CD4-positive, alpha-beta memory T cell (primary cell): ENCODE measurements at regions not wholly inside any gene's neighbourhood (a gene's known extent, or its start where the extent isn't known, plus 50 kb on each side); places are given as distances from the start of the nearest gene placed in this dataset.

ENCODE experiments used
- CTCF ChIA-PET: fragments of 350-600 bp; sonication (Branson Sonifier 250); formaldehyde crosslinking; loops from one replicate; lab custom pipeline; 2021; ENCODE audit warnings: inconsistent platforms; ENCODE audit not compliant: partially characterized antibody; lab: Charles Lee
- POLR2A ChIA-PET: fragments of 350-600 bp; sonication (Branson Sonifier 250); formaldehyde crosslinking; loops from one replicate; lab custom pipeline; 2021; ENCODE audit not compliant: partially characterized antibody; lab: Charles Lee
- DNase-seq, 5 donors: peaks; one replicate each; pipeline versions ENCODE4 v3.0.0 to v3.0.0-alpha.2; 2020 to 2022; ENCODE audit warnings: mixed read lengths in 1 of 5
- H3K27ac ChIP-seq: one replicate; pipeline ENCODE4 v1.7.0; 2013; ENCODE audit warnings: low read depth, low read length
- H3K27me3 ChIP-seq: 2 replicates; pipeline ENCODE4 v1.7.0; 2013; ENCODE audit warnings: mild to moderate bottlenecking, low read length, moderate library complexity; ENCODE audit not compliant: insufficient read depth
- H3K36me3 ChIP-seq: 2 replicates; pipeline ENCODE4 v1.7.0; 2013; ENCODE audit warnings: mild to moderate bottlenecking, low read length, moderate library complexity; ENCODE audit not compliant: insufficient read depth
- H3K4me1 ChIP-seq: 2 replicates; pipeline ENCODE4 v1.7.0; 2013; ENCODE audit warnings: mild to moderate bottlenecking, low read length, moderate library complexity; ENCODE audit not compliant: insufficient read depth
- H3K4me3 ChIP-seq, 2 donors: one replicate each; pipeline ENCODE4 v1.7.0; 2013; ENCODE audit warnings: low read length in 2 of 2, mild to moderate bottlenecking in 1 of 2
- H3K9me3 ChIP-seq, 2 donors: one replicate each; pipeline ENCODE4 v1.7.0; 2013; ENCODE audit warnings: low read length in 2 of 2, control low read depth in 1 of 2; ENCODE audit not compliant: control insufficient read depth in 1 of 2
- H3K27ac Mint-ChIP-seq, 7 donors: one replicate each; pipeline ENCODE4 v1.8.0; 2020 to 2021; ENCODE audit warnings: mixed read lengths in 7 of 7, mild to moderate bottlenecking in 6 of 7, inconsistent platforms in 3 of 7, moderate library complexity in 3 of 7
- H3K27me3 Mint-ChIP-seq, 2 donors: one replicate each; pipeline ENCODE4 v1.8.0; 2020 to 2021; ENCODE audit warnings: mixed read lengths in 2 of 2
- H3K36me3 Mint-ChIP-seq, 2 donors: one replicate each; pipeline ENCODE4 v1.8.0; 2020 to 2021; ENCODE audit warnings: mixed read lengths in 2 of 2, inconsistent platforms in 1 of 2, mild to moderate bottlenecking in 1 of 2
- H3K4me1 Mint-ChIP-seq, 4 donors: one replicate each; pipeline ENCODE4 v1.8.0; 2020 to 2021; ENCODE audit warnings: mixed read lengths in 4 of 4, mild to moderate bottlenecking in 1 of 4
- H3K4me3 Mint-ChIP-seq, 8 donors: one replicate each; pipeline ENCODE4 v1.8.0; 2020 to 2021; ENCODE audit warnings: mixed read lengths in 8 of 8, mild to moderate bottlenecking in 7 of 8, moderate library complexity in 6 of 8, inconsistent platforms in 3 of 8
- H3K9me3 Mint-ChIP-seq, 8 donors: one replicate each; pipeline ENCODE4 v1.8.0; 2020 to 2021; ENCODE audit warnings: mixed read lengths in 8 of 8, mild to moderate bottlenecking in 5 of 8, inconsistent platforms in 3 of 8, moderate library complexity in 1 of 8
- intact Hi-C: fragments of 100-400 bp; cut with micrococcal nuclease; formaldehyde crosslinking; loops from one replicate; pipeline ENCODE4 v1.15.1; 2023

GRCh38 chr12:22925623-22926022, 300.7 kb downstream of the ETNK1 start:
- POLR2A ChIA-PET = no interaction called here
- Mint-ChIP-seq H3K4me1 (no peaks in the 10 kb centered on the region), H3K9me3 (peaks cover 0 to 4% (median 0%) of the 10 kb centered on the region in 8 donors), H3K27ac (no peak overlapping the region), H3K27me3 (no peaks in the 10 kb centered on the region), H3K4me3 (no peak overlapping the region), H3K36me3 (no peaks in the 10 kb centered on the region)
- intact Hi-C loops = no loop called here
- Histone ChIP-seq H3K27ac (no peak overlapping the region), H3K4me1 (no peaks in the 10 kb centered on the region), H3K4me3 (no peak overlapping the region), H3K36me3 (no peaks in the 10 kb centered on the region), H3K9me3 (no peaks in the 10 kb centered on the region), H3K27me3 (no peaks in the 10 kb centered on the region)
- CTCF ChIA-PET = no interaction called here
- no peak for DNase-seq

DNA sequence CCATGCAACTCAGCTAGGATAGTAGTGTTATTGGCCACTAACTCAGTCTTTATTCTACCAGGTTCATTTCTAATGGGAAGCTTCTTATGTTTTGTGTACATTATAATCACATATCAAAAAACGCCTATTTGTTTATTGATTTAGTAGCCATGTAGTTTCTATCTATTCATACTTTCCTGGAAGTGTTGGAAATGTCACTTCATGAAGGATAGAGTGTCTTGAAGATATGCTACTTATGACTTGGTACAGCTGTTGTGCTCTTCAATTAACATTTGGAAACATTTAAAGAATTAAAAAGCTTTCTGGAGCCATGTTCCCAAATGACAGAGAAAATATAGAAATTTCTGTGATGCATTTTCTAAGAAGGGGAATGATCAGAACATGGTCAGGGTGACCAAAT, 307.5 kb downstream of the ETNK1 start:
- no peaks in the 10 kb centered on the region for H3K36me3 ChIP-seq
- intact Hi-C loops = no loop called here
- POLR2A ChIA-PET = no interaction called here
- H3K27ac ChIP-seq = no peak overlapping the region
- no peak for DNase-seq
- no peak overlapping the region for H3K27ac Mint-ChIP-seq
- peaks cover 0 to 3% (median 0%) of the 10 kb centered on the region in 8 donors for H3K9me3 Mint-ChIP-seq
- no peak overlapping the region for H3K4me3 Mint-ChIP-seq
- H3K27me3 ChIP-seq = no peaks in the 10 kb centered on the region
- no peaks in the 10 kb centered on the region for H3K9me3 ChIP-seq
- peaks cover 0 to 2% of the 10 kb centered on the region in 2 donors for H3K27me3 Mint-ChIP-seq
- H3K36me3 Mint-ChIP-seq = no peaks in the 10 kb centered on the region
- no peaks in the 10 kb centered on the region for H3K4me1 Mint-ChIP-seq
- H3K4me1 ChIP-seq = no peaks in the 10 kb centered on the region
- CTCF ChIA-PET = no interaction called here
- H3K4me3 ChIP-seq = no peak overlapping the region

GRCh38 chr12:22935090-22935489, 310.1 kb downstream of the ETNK1 start:
- Mint-ChIP-seq H3K27ac (no peak overlapping the region), H3K4me3 (no peak overlapping the region), H3K4me1 (no peaks in the 10 kb centered on the region), H3K36me3 (no peaks in the 10 kb centered on the region), H3K27me3 (peaks cover 0 to 2% of the 10 kb centered on the region in 2 donors), H3K9me3 (peaks cover 0 to 4% (median 1%) of the 10 kb centered on the region in 8 donors)
- H3K4me1 ChIP-seq = no peaks in the 10 kb centered on the region
- no peaks in the 10 kb centered on the region for H3K36me3 ChIP-seq
- no peak overlapping the region for H3K4me3 ChIP-seq
- CTCF ChIA-PET = no interaction called here
- H3K27ac ChIP-seq = no peak overlapping the region
- no peaks in the 10 kb centered on the region for H3K9me3 ChIP-seq
- DNase-seq = no peak
- intact Hi-C loops = no loop called here
- no peaks in the 10 kb centered on the region for H3K27me3 ChIP-seq
- POLR2A ChIA-PET = no interaction called here

DNA sequence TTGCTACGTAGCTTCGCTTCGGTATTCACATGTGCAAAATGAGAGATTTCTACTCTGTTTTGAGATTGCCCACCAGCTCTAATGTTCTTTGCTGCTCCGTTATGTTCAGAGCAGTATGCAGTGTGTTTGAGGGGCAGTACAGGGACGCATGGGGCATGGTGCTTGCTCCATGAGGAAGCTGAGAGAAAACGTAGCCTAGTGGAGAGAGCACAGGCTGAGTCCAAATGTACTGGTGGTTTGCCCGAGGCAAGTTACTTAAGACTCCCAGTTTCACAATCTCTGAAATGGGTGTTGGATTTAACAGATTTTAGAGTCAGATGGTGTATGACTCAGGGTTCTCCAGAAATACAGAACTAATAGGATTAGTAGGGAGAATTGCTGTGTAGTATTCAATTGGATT, 310.5 kb downstream of the ETNK1 start:
- no peaks in the 10 kb centered on the region for H3K9me3 ChIP-seq
- H3K36me3 ChIP-seq = no peaks in the 10 kb centered on the region
- H3K4me1 ChIP-seq = no peaks in the 10 kb centered on the region
- Mint-ChIP-seq H3K4me1 (no peaks in the 10 kb centered on the region), H3K9me3 (peaks cover 0 to 4% (median 1%) of the 10 kb centered on the region in 8 donors), H3K4me3 (no peak overlapping the region), H3K27me3 (peaks cover 0 to 2% of the 10 kb centered on the region in 2 donors), H3K36me3 (no peaks in the 10 kb centered on the region), H3K27ac (no peak overlapping the region)
- H3K27ac ChIP-seq = no peak overlapping the region
- DNase-seq = no peak
- H3K27me3 ChIP-seq = no peaks in the 10 kb centered on the region
- POLR2A ChIA-PET = no interaction called here
- intact Hi-C loops = no loop called here
- H3K4me3 ChIP-seq = no peak overlapping the region
- CTCF ChIA-PET = no interaction called here

DNA sequence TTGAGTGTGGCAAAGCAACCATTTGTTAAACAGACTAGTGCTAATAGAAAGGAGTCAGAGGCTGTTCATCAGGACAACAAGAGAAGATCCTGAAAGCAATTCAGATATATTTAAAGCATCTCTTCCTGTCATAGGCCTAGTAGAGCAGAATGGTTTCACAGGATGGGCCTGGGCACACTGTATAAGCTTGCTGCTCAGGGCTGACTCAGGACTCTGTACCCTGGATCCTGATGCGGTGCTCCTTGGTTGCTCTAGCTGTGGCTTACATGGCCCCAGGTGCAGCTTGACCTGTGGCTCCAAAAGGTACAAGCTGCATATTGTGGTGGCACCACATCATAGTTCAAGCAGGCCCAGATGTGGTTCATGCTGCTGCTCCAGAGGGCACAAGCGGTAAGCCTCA, 313.4 kb downstream of the ETNK1 start:
- Mint-ChIP-seq H3K27me3 (peaks cover 0 to 2% of the 10 kb centered on the region in 2 donors), H3K36me3 (no peaks in the 10 kb centered on the region), H3K27ac (no peak overlapping the region), H3K4me1 (no peaks in the 10 kb centered on the region), H3K9me3 (peaks cover 3 to 18% (median 6%) of the 10 kb centered on the region in 8 donors), H3K4me3 (no peak overlapping the region)
- H3K27ac ChIP-seq = no peak overlapping the region
- no peaks in the 10 kb centered on the region for H3K27me3 ChIP-seq
- DNase-seq = no peak
- H3K4me3 ChIP-seq = no peak overlapping the region
- H3K9me3 ChIP-seq = peaks cover 0 to 3% of the 10 kb centered on the region in 2 donors
- POLR2A ChIA-PET = no interaction called here
- no peaks in the 10 kb centered on the region for H3K36me3 ChIP-seq
- CTCF ChIA-PET = no interaction called here
- H3K4me1 ChIP-seq = no peaks in the 10 kb centered on the region
- intact Hi-C loops = no loop called here

- H3K4me3 ChIP-seq = no peak overlapping the region
- no peaks in the 10 kb centered on the region for H3K27me3 ChIP-seq
- CTCF ChIA-PET = no interaction called here
- H3K36me3 ChIP-seq = no peaks in the 10 kb centered on the region
- no peaks in the 10 kb centered on the region for H3K9me3 ChIP-seq
- intact Hi-C loops = no loop called here
- no peaks in the 10 kb centered on the region for H3K27me3 Mint-ChIP-seq
- no peak overlapping the region for H3K4me3 Mint-ChIP-seq
- no peaks in the 10 kb centered on the region for H3K4me1 Mint-ChIP-seq
- POLR2A ChIA-PET = no interaction called here
- peaks cover 0 to 7% (median 4%) of the 10 kb centered on the region in 8 donors for H3K9me3 Mint-ChIP-seq
- no peaks in the 10 kb centered on the region for H3K36me3 Mint-ChIP-seq
- no peaks in the 10 kb centered on the region for H3K4me1 ChIP-seq
- DNase-seq = no peak
- no peak overlapping the region for H3K27ac ChIP-seq
- H3K27ac Mint-ChIP-seq = no peak overlapping the region
These were observed 326.2 kb downstream of the ETNK1 start for GRCh38 chr12:22951206-22951605.

GRCh38 chr12:22956690-22957089, 331.7 kb downstream of the ETNK1 start:
- Histone ChIP-seq H3K9me3 (no peaks in the 10 kb centered on the region), H3K4me1 (no peaks in the 10 kb centered on the region), H3K27me3 (no peaks in the 10 kb centered on the region), H3K36me3 (no peaks in the 10 kb centered on the region), H3K4me3 (no peak overlapping the region), H3K27ac (no peak overlapping the region)
- H3K27ac Mint-ChIP-seq = no peak overlapping the region
- H3K36me3 Mint-ChIP-seq = no peaks in the 10 kb centered on the region
- H3K27me3 Mint-ChIP-seq = no peaks in the 10 kb centered on the region
- H3K4me3 Mint-ChIP-seq = no peak overlapping the region
- CTCF ChIA-PET = no interaction called here
- POLR2A ChIA-PET = no interaction called here
- H3K4me1 Mint-ChIP-seq = no peaks in the 10 kb centered on the region
- no peak for DNase-seq
- H3K9me3 Mint-ChIP-seq = peaks cover 0 to 7% (median 4%) of the 10 kb centered on the region in 8 donors
- intact Hi-C loops = no loop called here

GRCh38 chr12:22967171-22967570, 342.2 kb downstream of the ETNK1 start:
- no peak overlapping the region for H3K4me3 ChIP-seq
- ChIA-PET CTCF (no interaction called here), POLR2A (no interaction called here)
- no peak for DNase-seq
- H3K27me3 Mint-ChIP-seq = peaks cover 0 to 1% of the 10 kb centered on the region in 2 donors
- H3K9me3 Mint-ChIP-seq = peaks cover 0 to 4% (median 0%) of the 10 kb centered on the region in 8 donors
- no peaks in the 10 kb centered on the region for H3K9me3 ChIP-seq
- no peak overlapping the region for H3K4me3 Mint-ChIP-seq
- H3K4me1 ChIP-seq = no peaks in the 10 kb centered on the region
- no peaks in the 10 kb centered on the region for H3K4me1 Mint-ChIP-seq
- intact Hi-C loops = no loop called here
- no peak overlapping the region for H3K27ac Mint-ChIP-seq
- no peaks in the 10 kb centered on the region for H3K36me3 Mint-ChIP-seq
- no peak overlapping the region for H3K27ac ChIP-seq
- no peaks in the 10 kb centered on the region for H3K36me3 ChIP-seq
- H3K27me3 ChIP-seq = no peaks in the 10 kb centered on the region
